ENCODE measurements at regions not wholly inside any gene's neighbourhood (a gene's known extent, or its start where the extent isn't known, plus 50 kb on each side); places are given as distances from the start of the nearest gene placed in this dataset.

DNA sequence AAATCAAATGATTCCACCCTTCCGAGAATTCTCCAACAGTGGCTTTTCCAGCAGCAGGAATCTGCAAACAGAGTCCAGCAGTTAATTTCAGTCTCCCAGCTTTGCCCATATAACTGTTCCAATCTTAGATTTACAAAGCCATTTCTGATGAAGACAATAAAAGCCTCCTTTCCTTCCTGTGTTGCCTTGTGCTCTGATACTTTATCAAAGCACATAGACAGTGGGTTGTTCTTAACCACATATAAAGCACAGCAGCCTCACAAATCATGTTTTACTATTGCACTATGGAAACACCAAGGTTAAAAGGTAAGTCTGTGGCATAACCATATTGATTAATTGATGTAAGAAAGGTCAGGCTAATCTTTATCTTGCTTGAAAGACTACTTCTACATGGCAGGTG is 89.8 kb upstream of the MMADHC start:
- Histone ChIP-seq H3K4me2 (ENCODE audit: low read length) (no peak overlapping the region), H3F3A (ENCODE audit: low read length, unreplicated experiment) (no peaks in the 10 kb centered on the region), H3K4me3 (ENCODE audit: low read length) (no peak overlapping the region), H3K9me2 (replicated peaks; ENCODE audit: low read length) (no peaks in the 10 kb centered on the region), H3K27me3 (ENCODE audit: low read length) (no peaks in the 10 kb centered on the region), H4K20me1 (ENCODE audit: low read length) (no peaks in the 10 kb centered on the region), H3K79me2 (ENCODE audit: low read length) (no peaks in the 10 kb centered on the region), H3K27ac (ENCODE audit: low read length) (no peak overlapping the region), H3K9ac (ENCODE audit: low read length) (no peak overlapping the region), H2AFZ (ENCODE audit: low read length) (no peak overlapping the region), H3K9me3 (ENCODE audit: low read length) (no peaks in the 10 kb centered on the region), H3K36me3 (ENCODE audit: low read depth, low read length) (no peaks in the 10 kb centered on the region), H3K4me1 (ENCODE audit: insufficient read depth, low read length) (no peaks in the 10 kb centered on the region)
- TF ChIP-seq EZH2 (IDR thresholded peaks at IDR 0.05; ENCODE audit: low read length, unreplicated experiment) = no peak
- TF ChIP-seq, protein P1, sequence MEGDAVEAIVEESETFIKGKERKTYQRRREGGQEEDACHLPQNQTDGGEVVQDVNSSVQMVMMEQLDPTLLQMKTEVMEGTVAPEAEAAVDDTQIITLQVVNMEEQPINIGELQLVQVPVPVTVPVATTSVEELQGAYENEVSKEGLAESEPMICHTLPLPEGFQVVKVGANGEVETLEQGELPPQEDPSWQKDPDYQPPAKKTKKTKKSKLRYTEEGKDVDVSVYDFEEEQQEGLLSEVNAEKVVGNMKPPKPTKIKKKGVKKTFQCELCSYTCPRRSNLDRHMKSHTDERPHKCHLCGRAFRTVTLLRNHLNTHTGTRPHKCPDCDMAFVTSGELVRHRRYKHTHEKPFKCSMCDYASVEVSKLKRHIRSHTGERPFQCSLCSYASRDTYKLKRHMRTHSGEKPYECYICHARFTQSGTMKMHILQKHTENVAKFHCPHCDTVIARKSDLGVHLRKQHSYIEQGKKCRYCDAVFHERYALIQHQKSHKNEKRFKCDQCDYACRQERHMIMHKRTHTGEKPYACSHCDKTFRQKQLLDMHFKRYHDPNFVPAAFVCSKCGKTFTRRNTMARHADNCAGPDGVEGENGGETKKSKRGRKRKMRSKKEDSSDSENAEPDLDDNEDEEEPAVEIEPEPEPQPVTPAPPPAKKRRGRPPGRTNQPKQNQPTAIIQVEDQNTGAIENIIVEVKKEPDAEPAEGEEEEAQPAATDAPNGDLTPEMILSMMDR (conservative IDR thresholded peaks at IDR 0.05; ENCODE audit: low read depth, low read length) = no peak
- no peak for TF ChIP-seq EZH2phosphoT487 (IDR thresholded peaks at IDR 0.05; ENCODE audit: borderline replicate concordance, low read length)
- ChIA-PET CTCF (no interaction called here), POLR2A (ENCODE audit: unreplicated experiment) (no interaction called here)
- intact Hi-C loops (cut with micrococcal nuclease) = no loop called here
- DNase-seq (no peak), ATAC-seq (no peak)
- no TSS peak for BruUV-seq (replicated peaks)

DNA sequence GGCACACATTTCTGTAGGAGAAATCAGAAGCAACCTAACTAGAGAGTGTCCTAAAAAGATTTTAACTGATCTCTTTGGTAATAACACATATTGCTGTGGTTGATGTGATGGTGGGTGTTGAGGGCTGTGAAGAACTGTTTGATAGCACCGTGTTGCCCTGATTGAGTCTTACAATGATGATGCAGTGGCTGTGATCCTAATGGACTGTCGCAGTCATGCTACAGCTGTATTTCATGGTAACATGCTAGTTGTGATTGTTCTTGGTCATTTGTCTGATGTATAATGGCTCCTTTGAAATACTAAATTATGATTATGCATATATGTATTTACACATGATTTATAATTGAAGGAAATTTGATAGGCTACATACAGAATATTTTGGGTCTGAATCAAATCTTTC is 82.5 kb upstream of the MMADHC start:
- ATAC-seq (no peak), DNase-seq (no peak)
- Histone ChIP-seq H3K4me2 (ENCODE audit: low read length) (no peak overlapping the region), H3K27ac (ENCODE audit: low read length) (no peak overlapping the region), H3K9me3 (ENCODE audit: low read length) (no peaks in the 10 kb centered on the region), H3K4me1 (ENCODE audit: insufficient read depth, low read length) (no peaks in the 10 kb centered on the region), H2AFZ (ENCODE audit: low read length) (no peak overlapping the region), H4K20me1 (ENCODE audit: low read length) (no peaks in the 10 kb centered on the region), H3F3A (ENCODE audit: low read length, unreplicated experiment) (no peaks in the 10 kb centered on the region), H3K9me2 (replicated peaks; ENCODE audit: low read length) (no peaks in the 10 kb centered on the region), H3K79me2 (ENCODE audit: low read length) (no peaks in the 10 kb centered on the region), H3K36me3 (ENCODE audit: low read depth, low read length) (no peaks in the 10 kb centered on the region), H3K27me3 (ENCODE audit: low read length) (no peaks in the 10 kb centered on the region), H3K9ac (ENCODE audit: low read length) (no peak overlapping the region), H3K4me3 (ENCODE audit: low read length) (no peak overlapping the region)
- ChIA-PET CTCF (no interaction called here), POLR2A (ENCODE audit: unreplicated experiment) (no interaction called here)
- TF ChIP-seq, protein P1 (conservative IDR thresholded peaks at IDR 0.05; ENCODE audit: low read depth, low read length) = no peak
- TF ChIP-seq EZH2 (IDR thresholded peaks at IDR 0.05; ENCODE audit: low read length, unreplicated experiment) (no peak), EZH2phosphoT487 (IDR thresholded peaks at IDR 0.05; ENCODE audit: borderline replicate concordance, low read length) (no peak)
- BruUV-seq (replicated peaks) = no TSS peak
- intact Hi-C loops (cut with micrococcal nuclease) = no loop called here

DNA sequence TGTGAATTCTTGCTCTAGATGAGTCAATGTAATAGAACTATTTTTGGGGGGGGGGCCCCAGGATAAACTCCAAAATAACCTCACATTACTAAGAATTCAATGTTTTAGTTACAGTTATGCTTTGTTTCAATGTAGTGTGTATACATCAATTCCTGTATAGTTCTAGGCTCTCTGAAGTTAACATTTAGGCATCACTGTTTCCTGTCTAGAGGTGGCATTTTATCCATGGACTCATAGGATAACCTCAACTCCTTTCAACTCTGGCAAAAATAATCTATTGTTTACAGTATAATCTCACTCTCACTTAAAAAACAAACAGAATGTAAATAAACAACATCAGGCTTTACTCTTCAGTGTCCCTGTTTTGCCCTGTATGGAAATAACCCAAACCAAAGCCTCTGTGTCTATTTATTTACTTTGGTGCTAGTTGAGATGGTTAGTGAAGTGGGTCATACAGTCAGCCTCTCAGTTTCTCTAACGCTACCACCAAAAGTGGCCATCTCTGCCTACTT is 79.3 kb upstream of the MMADHC start:
- Histone ChIP-seq H3K27me3 (ENCODE audit: low read length) (no peaks in the 10 kb centered on the region), H3K36me3 (ENCODE audit: low read depth, low read length) (no peaks in the 10 kb centered on the region), H3K4me1 (ENCODE audit: insufficient read depth, low read length) (peaks cover 10% of the 10 kb centered on the region), H3K9me3 (ENCODE audit: low read length) (no peaks in the 10 kb centered on the region), H3K9me2 (replicated peaks; ENCODE audit: low read length) (no peaks in the 10 kb centered on the region), H3K9ac (ENCODE audit: low read length) (no peak overlapping the region), H2AFZ (ENCODE audit: low read length) (no peak overlapping the region), H3F3A (ENCODE audit: low read length, unreplicated experiment) (no peaks in the 10 kb centered on the region), H3K27ac (ENCODE audit: low read length) (no peak overlapping the region), H3K79me2 (ENCODE audit: low read length) (no peaks in the 10 kb centered on the region), H4K20me1 (ENCODE audit: low read length) (no peaks in the 10 kb centered on the region), H3K4me3 (ENCODE audit: low read length) (no peak overlapping the region), H3K4me2 (ENCODE audit: low read length) (no peak overlapping the region)
- DNase-seq (no peak), ATAC-seq (no peak)
- intact Hi-C loops (cut with micrococcal nuclease) = no loop called here
- POLR2A ChIA-PET (ENCODE audit: unreplicated experiment) = interaction anchor here (0.7 kb wide), 1 partner anchor 50 kb away, joined by 3 read pairs; no protein-coding TSS in a partner anchor
- TF ChIP-seq EZH2phosphoT487 (IDR thresholded peaks at IDR 0.05; ENCODE audit: borderline replicate concordance, low read length) (no peak), EZH2 (IDR thresholded peaks at IDR 0.05; ENCODE audit: low read length, unreplicated experiment) (no peak)
- TF ChIP-seq, protein P1 (conservative IDR thresholded peaks at IDR 0.05; ENCODE audit: low read depth, low read length) = no peak
- CTCF ChIA-PET = no interaction called here
- no TSS peak for BruUV-seq (replicated peaks)

Measured in PC-3 (cell line).